ENCODE measurements at regions not wholly inside any gene's neighbourhood (a gene's known extent, or its start where the extent isn't known, plus 50 kb on each side); places are given as distances from the start of the nearest gene placed in this dataset.

- DNase-seq: no peak
- H3K27me3 ChIP-seq (replicated peaks): no peaks in the 10 kb centered on the region
- H3K36me3 ChIP-seq (replicated peaks): no peaks in the 10 kb centered on the region
- in situ Hi-C loops (cut with HindIII; ENCODE audit: low pct_ligation_motif_present, low sequenced_read_pairs): no loop called here
- no peak overlapping the region for H3K27ac ChIP-seq
- H3K4me3 ChIP-seq (ENCODE audit: low read depth, low read length): no peak overlapping the region
- no peak for TF ChIP-seq CTCF (IDR thresholded peaks at IDR 0.05; ENCODE audit: low read depth, low read length, missing control alignments)
Observed at GRCh38 chr12:46530373-46531056, 157.9 kb upstream of the SLC38A2 start.

GRCh38 chr12:46526233-46526632 lies 153.7 kb upstream of the SLC38A2 start:
- TF ChIP-seq CTCF (IDR thresholded peaks at IDR 0.05; ENCODE audit: low read depth, low read length, missing control alignments): no peak
- no peaks in the 10 kb centered on the region for H3K36me3 ChIP-seq (replicated peaks)
- H3K4me3 ChIP-seq (ENCODE audit: low read depth, low read length): no peak overlapping the region
- H3K27me3 ChIP-seq (replicated peaks): no peaks in the 10 kb centered on the region
- DNase-seq: no peak
- in situ Hi-C loops (cut with HindIII; ENCODE audit: low pct_ligation_motif_present, low sequenced_read_pairs): no loop called here
- H3K27ac ChIP-seq: no peak overlapping the region

- peak; percentile 60 for DNase-seq
- no peak for TF ChIP-seq CTCF (IDR thresholded peaks at IDR 0.05; ENCODE audit: low read depth, low read length, missing control alignments)
- no peaks in the 10 kb centered on the region for H3K36me3 ChIP-seq (replicated peaks)
- in situ Hi-C loops (cut with HindIII; ENCODE audit: low pct_ligation_motif_present, low sequenced_read_pairs): no loop called here
- H3K27ac ChIP-seq: peak overlapping the region; percentile 85
- H3K27me3 ChIP-seq (replicated peaks): no peaks in the 10 kb centered on the region
- H3K4me3 ChIP-seq (ENCODE audit: low read depth, low read length): no peak overlapping the region
Observed at GRCh38 chr12:46524778-46525177, 152.2 kb upstream of the SLC38A2 start.

- in situ Hi-C loops (cut with HindIII; ENCODE audit: low pct_ligation_motif_present, low sequenced_read_pairs): no loop called here
- DNase-seq: peak; percentile 99
- no peaks in the 10 kb centered on the region for H3K36me3 ChIP-seq (replicated peaks)
Observed at GRCh38 chr12:46523863-46524770, 151.5 kb upstream of the SLC38A2 start.

GRCh38 chr12:46523446-46523845 lies 150.9 kb upstream of the SLC38A2 start:
- in situ Hi-C loops (cut with HindIII; ENCODE audit: low pct_ligation_motif_present, low sequenced_read_pairs): no loop called here
- Histone ChIP-seq H3K36me3 (replicated peaks) (no peaks in the 10 kb centered on the region), H3K27me3 (replicated peaks) (no peaks in the 10 kb centered on the region), H3K4me3 (ENCODE audit: low read depth, low read length) (peak overlapping the region; percentile 35), H3K27ac (peak overlapping the region; percentile 85)
- no peak for TF ChIP-seq CTCF (IDR thresholded peaks at IDR 0.05; ENCODE audit: low read depth, low read length, missing control alignments)
- DNase-seq: peak; percentile 12

More at GRCh38 chr12:46523863-46524770, 151.5 kb upstream of the SLC38A2 start:
- Histone ChIP-seq H3K27ac (peak overlapping the region; percentile 85), H3K27me3 (replicated peaks) (no peaks in the 10 kb centered on the region), H3K4me3 (ENCODE audit: low read depth, low read length) (peak overlapping the region; percentile 35)
- TF ChIP-seq CTCF (IDR thresholded peaks at IDR 0.05; ENCODE audit: low read depth, low read length, missing control alignments): no peak

Data from brain microvascular endothelial cell (primary cell).